ENCODE measurements at regions not wholly inside any gene's neighbourhood (a gene's known extent, or its start where the extent isn't known, plus 50 kb on each side); places are given as distances from the start of the nearest gene placed in this dataset.

DNA sequence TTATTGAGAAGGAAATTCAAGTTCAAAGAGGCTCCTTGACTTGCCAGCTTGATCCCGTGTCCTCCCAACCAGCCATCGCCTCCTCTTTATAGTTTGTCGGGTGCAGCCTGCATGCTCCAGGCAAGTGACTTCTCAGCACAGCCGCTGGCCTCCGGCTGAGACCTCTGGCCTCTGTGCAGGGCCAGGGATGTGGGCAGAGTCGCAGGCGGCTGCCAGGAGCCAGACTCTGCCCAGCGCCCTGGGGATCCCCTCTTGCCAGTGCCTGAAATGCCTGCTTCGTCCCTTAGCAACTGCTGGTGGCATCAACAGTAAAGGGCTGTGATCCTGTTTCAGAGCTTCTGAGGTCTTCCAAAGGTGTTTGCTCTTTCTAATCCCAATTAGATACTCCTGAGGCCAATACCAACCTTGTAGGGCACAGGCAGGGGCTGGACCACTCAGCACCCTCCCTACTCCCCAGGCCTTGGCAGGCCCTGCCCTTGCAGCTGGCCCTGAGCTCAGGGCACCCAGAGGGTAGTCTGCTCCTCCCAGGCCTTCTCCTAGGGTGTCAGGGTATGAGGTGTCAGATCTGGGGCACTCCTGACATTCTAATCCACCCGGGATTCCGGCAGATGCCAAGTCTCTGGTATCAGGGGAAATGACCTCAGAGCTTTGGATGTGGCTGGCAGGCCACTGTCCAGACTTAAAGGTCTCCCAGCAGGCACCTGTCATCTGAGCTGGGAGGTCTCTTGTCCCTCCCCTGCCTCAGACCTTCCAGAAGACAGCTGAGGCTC is 68.0 kb upstream of the SIAH1 start:
- no peak for TF ChIP-seq CTCF (optimal IDR thresholded peaks at IDR 0.05 in 1 of 3, IDR thresholded peaks at IDR 0.05 in 1 of 3, conservative IDR thresholded peaks at IDR 0.05 in 1 of 3; ENCODE audit: extremely low read depth in 1 of 3, insufficient read depth in 2 of 3, low read length in 3 of 3)
- no peak for TF ChIP-seq EZH2 (IDR thresholded peaks at IDR 0.05; ENCODE audit: low read length)
- Histone ChIP-seq H3K27ac (ENCODE audit: control insufficient read depth, insufficient read depth, low read length) (no peak overlapping the region), H3K27me3 (ENCODE audit: control insufficient read depth, extremely low read depth, insufficient read depth, low read length) (no peaks in the 10 kb centered on the region), H3K36me3 (ENCODE audit: control insufficient read depth in 2 of 2, extremely low read depth in 1 of 2, insufficient read depth in 2 of 2, low read length in 2 of 2) (no peaks in the 10 kb centered on the region), H3K4me2 (ENCODE audit: control insufficient read depth, extremely low read depth, insufficient read depth, low read depth, low read length) (no peak overlapping the region), H3K9me1 (ENCODE audit: control insufficient read depth, extremely low read depth, insufficient read depth, low read length) (no peaks in the 10 kb centered on the region), H3K9ac (ENCODE audit: control insufficient read depth, extremely low read depth, insufficient read depth, low read length) (no peak overlapping the region), H2AFZ (ENCODE audit: control insufficient read depth, low read length) (no peak overlapping the region), H3K4me3 (ENCODE audit: control insufficient read depth in 2 of 3, extremely low read depth in 1 of 3, insufficient read depth in 2 of 3, low read depth in 1 of 3, low read length in 3 of 3) (no peak overlapping the region), H3K79me2 (ENCODE audit: control insufficient read depth, insufficient read depth, low read length) (no peaks in the 10 kb centered on the region), H3K9me3 (ENCODE audit: control insufficient read depth, low read depth, low read length) (no peaks in the 10 kb centered on the region), H4K20me1 (ENCODE audit: control insufficient read depth, extremely low read depth, insufficient read depth, low read length) (no peaks in the 10 kb centered on the region), H3K4me1 (ENCODE audit: control insufficient read depth, extremely low read depth, insufficient read depth, low read length) (peaks cover 8% of the 10 kb centered on the region)
- DNase-seq (ENCODE audit: low read depth, low spot score) (no peak), FAIRE-seq (no peak)
- dilution Hi-C loops (cut with MboI; ENCODE audit: extremely low pct_ligation_motif_present, low sequenced_read_pairs) = no loop called here

DNA sequence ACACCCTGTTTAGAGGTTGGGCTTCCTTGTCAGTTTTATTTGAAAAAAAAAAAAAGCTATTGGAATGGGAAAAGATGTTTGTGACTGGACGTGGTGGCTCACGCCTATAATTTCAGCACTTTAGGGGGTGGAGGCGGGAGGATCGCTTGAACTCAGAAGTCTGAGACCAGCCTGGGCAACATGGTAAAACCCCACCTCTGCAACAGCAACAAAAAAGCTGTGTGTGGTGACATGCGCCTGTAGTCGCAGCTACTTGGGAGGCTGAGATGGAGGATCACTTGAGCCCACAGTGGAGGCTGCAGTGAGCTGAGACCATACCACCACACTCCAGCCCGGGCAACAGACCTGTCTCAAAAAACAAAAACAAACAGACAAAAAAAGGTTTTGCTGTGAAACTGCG is 66.1 kb upstream of the SIAH1 start:
- TF ChIP-seq CTCF (optimal IDR thresholded peaks at IDR 0.05 in 1 of 3, IDR thresholded peaks at IDR 0.05 in 1 of 3, conservative IDR thresholded peaks at IDR 0.05 in 1 of 3; ENCODE audit: extremely low read depth in 1 of 3, insufficient read depth in 2 of 3, low read length in 3 of 3) (no peak), EZH2 (IDR thresholded peaks at IDR 0.05; ENCODE audit: low read length) (no peak)
- no peaks in the 10 kb centered on the region for H3K36me3 ChIP-seq (ENCODE audit: control insufficient read depth in 2 of 2, extremely low read depth in 1 of 2, insufficient read depth in 2 of 2, low read length in 2 of 2)
- H3K4me3 ChIP-seq (ENCODE audit: control insufficient read depth in 2 of 3, extremely low read depth in 1 of 3, insufficient read depth in 2 of 3, low read depth in 1 of 3, low read length in 3 of 3) = no peak overlapping the region
- H3K9ac ChIP-seq (ENCODE audit: control insufficient read depth, extremely low read depth, insufficient read depth, low read length) = no peak overlapping the region
- no peaks in the 10 kb centered on the region for H4K20me1 ChIP-seq (ENCODE audit: control insufficient read depth, extremely low read depth, insufficient read depth, low read length)
- DNase-seq (ENCODE audit: low read depth, low spot score) = no peak
- dilution Hi-C loops (cut with MboI; ENCODE audit: extremely low pct_ligation_motif_present, low sequenced_read_pairs) = no loop called here
- no peak overlapping the region for H2AFZ ChIP-seq (ENCODE audit: control insufficient read depth, low read length)
- no peaks in the 10 kb centered on the region for H3K27me3 ChIP-seq (ENCODE audit: control insufficient read depth, extremely low read depth, insufficient read depth, low read length)
- H3K79me2 ChIP-seq (ENCODE audit: control insufficient read depth, insufficient read depth, low read length) = no peaks in the 10 kb centered on the region
- FAIRE-seq = no peak
- no peak overlapping the region for H3K27ac ChIP-seq (ENCODE audit: control insufficient read depth, insufficient read depth, low read length)
- H3K4me2 ChIP-seq (ENCODE audit: control insufficient read depth, extremely low read depth, insufficient read depth, low read depth, low read length) = no peak overlapping the region
- no peaks in the 10 kb centered on the region for H3K9me3 ChIP-seq (ENCODE audit: control insufficient read depth, low read depth, low read length)
- H3K9me1 ChIP-seq (ENCODE audit: control insufficient read depth, extremely low read depth, insufficient read depth, low read length) = no peaks in the 10 kb centered on the region
- H3K4me1 ChIP-seq (ENCODE audit: control insufficient read depth, extremely low read depth, insufficient read depth, low read length) = no peaks in the 10 kb centered on the region

Measured in keratinocyte (primary cell).